K562 (cell line): ENCODE measurements at regions not wholly inside any gene's neighbourhood (a gene's known extent, or its start where the extent isn't known, plus 50 kb on each side); places are given as distances from the start of the nearest gene placed in this dataset.

Experiments used
- ATAC-seq: fragments of 200-7000 bp; cut with Tn5 transposase; 3 replicates; pipeline ENCODE4 v1.9.1; 2020; ENCODE audit warnings: moderate library complexity
- BruUV-seq: library from RNA; stranded (reverse); fragments of 400-500 nt; replicated peaks from 2 replicates; lab custom pipeline; 2021; lab: Mats Ljungman, UMichigan
- CTCF ChIA-PET: fragments of 300-600 bp; formaldehyde crosslinking; extraction: SDS; loops from one replicate; lab custom pipeline; 2021; ENCODE audit warnings: low intra/inter-chr PET ratio; lab: Yijun Ruan, JAX
- POLR2A ChIA-PET: fragments of 300-600, 350-650 bp; sonication (Branson Sonifier 250); formaldehyde crosslinking; extraction: SDS; loops from one replicate; lab custom pipeline; 2021; ENCODE audit warnings: antibody characterized with exemption, inconsistent platforms; lab: Yijun Ruan, JAX
- DNase-seq, 4 experiments: peaks; one replicate each; pipeline versions ENCODE4 v3.0.0 to v3.0.0-alpha.2; 2011 to 2018; ENCODE audit warnings: low spot score in 3 of 4, mixed read lengths in 3 of 4; ENCODE audit errors: extremely low read depth in 1 of 4
- FAIRE-seq: peaks from 2 replicates; lab custom pipeline; 2011; peaks lifted over from hg19 to GRCh38; lab: Jason Lieb, UNC
- H2AFZ ChIP-seq: 2 replicates; pipeline ENCODE4 v1.6.0; 2011; ENCODE audit warnings: low read depth, low read length, control low read depth, inconsistent platforms
- H3K27ac ChIP-seq: fragments of 200-600 bp; 3 replicates; pipeline ENCODE4 v1.8.0; 2011; ENCODE audit warnings: low read depth, mild to moderate bottlenecking, control low read depth, inconsistent platforms, low read length, moderate library complexity, mixed read lengths; ENCODE audit errors: extremely low read depth
- H3K27me3 ChIP-seq, 2 experiments: fragments of 300-600 bp in 1 of 2; 2 replicates in 1 of 2; 3 replicates in 1 of 2; pipeline versions ENCODE4 v1.6.0 to v1.8.0; 2011; ENCODE audit warnings: inconsistent platforms in 2 of 2, low read length in 2 of 2, mild to moderate bottlenecking in 1 of 2, mixed read lengths in 1 of 2, moderate library complexity in 1 of 2; ENCODE audit not compliant: control insufficient read depth in 2 of 2, insufficient read depth in 2 of 2
- H3K36me3 ChIP-seq: fragments of 300-600 bp; 3 replicates; pipeline ENCODE4 v1.8.0; 2011; ENCODE audit warnings: mild to moderate bottlenecking, low read length, inconsistent platforms; ENCODE audit not compliant: control insufficient read depth, insufficient read depth
- H3K4me1 ChIP-seq, 2 experiments: fragments of 200-600 bp in 1 of 2; replicated peaks in 1 of 2; 2 replicates in 1 of 2; 3 replicates in 1 of 2; pipeline versions ENCODE4 v1.5.1 to v1.8.0; 2011; ENCODE audit warnings: inconsistent platforms in 2 of 2, low read length in 2 of 2, mild to moderate bottlenecking in 1 of 2, mixed read lengths in 1 of 2, moderate library complexity in 1 of 2; ENCODE audit not compliant: control insufficient read depth in 2 of 2, insufficient read depth in 2 of 2
- H3K4me2 ChIP-seq: 2 replicates; pipeline ENCODE4 v1.6.1; 2011; ENCODE audit warnings: low read length, control low read depth, inconsistent platforms, mixed read lengths; ENCODE audit not compliant: insufficient read depth
- H3K4me3 ChIP-seq: fragments of 200-600 bp; sonication (generic), shearing (Covaris generic); 2 replicates; pipeline ENCODE4 v1.5.1; 2016; ENCODE audit warnings: control low read depth, inconsistent platforms
- H3K79me2 ChIP-seq: fragments of 200-600 bp; 3 replicates; pipeline ENCODE4 v1.8.0; 2011; ENCODE audit warnings: low read length, inconsistent platforms; ENCODE audit not compliant: control insufficient read depth, insufficient read depth
- H3K9ac ChIP-seq, 2 experiments: 2 replicates each; pipeline versions ENCODE4 v1.6.0 to v1.6.1; 2011; ENCODE audit warnings: low read depth in 2 of 2, low read length in 2 of 2, control low read depth in 1 of 2, inconsistent platforms in 1 of 2, mild to moderate bottlenecking in 1 of 2, mixed read lengths in 1 of 2; ENCODE audit not compliant: insufficient read depth in 1 of 2
- H3K9me1 ChIP-seq: one replicate; pipeline ENCODE4 v1.6.0; 2011; ENCODE audit warnings: inconsistent platforms, mild to moderate bottlenecking, low read length, moderate library complexity; ENCODE audit not compliant: control insufficient read depth, insufficient read depth
- H3K9me3 ChIP-seq: replicated peaks from 2 replicates; pipeline ENCODE4 v1.5.1; 2011; ENCODE audit warnings: low read depth, low read length, inconsistent platforms; ENCODE audit not compliant: control insufficient read depth, insufficient read depth
- H4K20me1 ChIP-seq: replicated peaks from 2 replicates; pipeline ENCODE4 v1.6.1; 2011; ENCODE audit warnings: low read length, inconsistent platforms, mixed read lengths; ENCODE audit not compliant: control insufficient read depth, insufficient read depth
- DMBX1 ChIP-seq: fragments of 250-450 bp; sonication (Bioruptor Pico); IDR thresholded peaks from 2 replicates; pipeline ENCODE4 v1.8.0; 2022; ENCODE audit warnings: inconsistent platforms, mild to moderate bottlenecking, moderate library complexity, borderline replicate concordance
- ETS2 ChIP-seq: IDR thresholded peaks from 2 replicates; pipeline ENCODE4 v1.6.1; 2016; ENCODE audit warnings: borderline replicate concordance, missing genetic modification characterization, mild to moderate bottlenecking, moderate library complexity, missing compliant biosample characterization; ENCODE audit not compliant: poor library complexity, severe bottlenecking
- FOSL1 ChIP-seq: fragments of 200-800 bp; sonication (Bioruptor generic); conservative IDR thresholded peaks from 2 replicates; pipeline ENCODE4 v1.6.1; 2016; ENCODE audit warnings: missing genetic modification characterization, missing compliant biosample characterization
- HEY1 ChIP-seq: fragments of 250-450 bp; sonication (Bioruptor Pico); IDR thresholded peaks from 2 replicates; pipeline ENCODE4 v1.5.0; 2020; ENCODE audit warnings: mild to moderate bottlenecking, moderate library complexity, borderline replicate concordance
- HNRNPH1 ChIP-seq: fragments of 200-400 bp; formaldehyde crosslinking; optimal IDR thresholded peaks from 2 replicates; pipeline ENCODE3; 2017; ENCODE audit warnings: low read depth, mild to moderate bottlenecking, low read length, moderate library complexity
- HNRNPUL1 ChIP-seq: fragments of 200-400 bp; formaldehyde crosslinking; IDR thresholded peaks from 2 replicates; pipeline ENCODE4 v1.6.1; 2017; ENCODE audit warnings: low read length
- IRF1 ChIP-seq: sonication (generic); formaldehyde crosslinking; IDR thresholded peaks from 2 replicates; pipeline ENCODE4 v1.8.0; 2022; ENCODE audit warnings: missing genetic modification reagents, mild to moderate bottlenecking, borderline replicate concordance
- IRF2 ChIP-seq: sonication (generic); formaldehyde crosslinking; IDR thresholded peaks from 2 replicates; pipeline ENCODE4 v1.8.1; 2022; ENCODE audit warnings: mild to moderate bottlenecking, missing genetic modification reagents
- KDM5B ChIP-seq: fragments of 200-600 bp; sonication (generic); IDR thresholded peaks from 2 replicates; pipeline ENCODE4 v1.6.1; 2012; ENCODE audit warnings: low read depth, mild to moderate bottlenecking, moderate library complexity, low read length, control low read depth, inconsistent platforms; ENCODE audit not compliant: insufficient replicate concordance
- MCM5 ChIP-seq: fragments of 450-650 bp; IDR thresholded peaks from 2 replicates; pipeline ENCODE4 v1.6.1; 2016; ENCODE audit warnings: low read depth
- SPI1 ChIP-seq: IDR thresholded peaks from 2 replicates; pipeline ENCODE4 v1.6.1; 2011; ENCODE audit warnings: low read depth, low read length, control low read depth, borderline replicate concordance
- TCF7L2 ChIP-seq: fragments of 150-350 bp; IDR thresholded peaks from 2 replicates; pipeline ENCODE4 v1.6.1; 2016; ENCODE audit warnings: low read depth, mild to moderate bottlenecking, low read length, moderate library complexity
- TEAD2 ChIP-seq: fragments of 450-650 bp; IDR thresholded peaks from 2 replicates; pipeline ENCODE4 v1.6.1; 2016; ENCODE audit warnings: missing genetic modification characterization, control low read depth, missing compliant biosample characterization
- ZBTB33 ChIP-seq: sonication (generic); formaldehyde crosslinking; IDR thresholded peaks from 2 replicates; pipeline ENCODE4 v1.8.1; 2023; ENCODE audit warnings: mild to moderate bottlenecking, missing genetic modification reagents
- ZBTB8A ChIP-seq: fragments of 450-650 bp; IDR thresholded peaks from 2 replicates; pipeline ENCODE4 v1.6.1; 2018; ENCODE audit warnings: mild to moderate bottlenecking, moderate library complexity; ENCODE audit not compliant: partially characterized antibody
- ZNF766 ChIP-seq: fragments of 200-800 bp; sonication (Bioruptor generic); conservative IDR thresholded peaks from 2 replicates; pipeline ENCODE4 v1.6.1; 2016; ENCODE audit warnings: missing genetic modification characterization, missing compliant biosample characterization
- WGBS: fragments of 100-300 bp; shearing (Covaris generic); methylation state at CpG from one replicate; pipeline ENCODE4 v1.1.6; 2016; ENCODE audit warnings: low coverage, mixed read lengths; ENCODE audit not compliant: insufficient coverage; ENCODE audit errors: missing lambda C conversion rate; 5-methylcytosine and 5-hydroxymethylcytosine counted together
- in situ Hi-C: fragments of 300-500 bp; cut with MboI; formaldehyde crosslinking; loops from 4 replicates; pipeline ENCODE4 v1.15.0; 2018; ENCODE audit warnings: inconsistent platforms, mixed read lengths
- intact Hi-C: fragments of 100-400 bp; cut with micrococcal nuclease; formaldehyde crosslinking; loops from 2 replicates; pipeline ENCODE4 v1.14.2; 2022

- peak; percentile 63 for TF ChIP-seq FOSL1 (tag)
- TF ChIP-seq KDM5B, result no peak
- TF ChIP-seq ZNF766 (CRISPR knock-in tag), result no peak
- no peak for TF ChIP-seq DMBX1 (CRISPR knock-in tag)
- TF ChIP-seq MCM5, result no peak
- no peak for TF ChIP-seq ZBTB33 (CRISPR knock-in tag)
- TF ChIP-seq ETS2 (tag), result no peak
- TF ChIP-seq HNRNPUL1, result no peak
- TF ChIP-seq TCF7L2, result no peak
- peak; percentile 37; the same call in 1 of the 2 replicates for TF ChIP-seq SPI1
- TF ChIP-seq IRF1 (CRISPR knock-in tag), result no peak
- no peak for TF ChIP-seq IRF2 (CRISPR knock-in tag)
- no peak for TF ChIP-seq HEY1
- TF ChIP-seq HNRNPH1, result no peak
- TF ChIP-seq TEAD2 (tag), result no peak
- TF ChIP-seq ZBTB8A, result no peak
- Histone ChIP-seq H3K27ac (no peak overlapping the region), H3K9me3 (no peaks in the 10 kb centered on the region), H4K20me1 (no peaks in the 10 kb centered on the region), H3K79me2 (no peaks in the 10 kb centered on the region), H3K4me2 (no peak overlapping the region), H2AFZ (no peak overlapping the region), H3K9ac (no peak overlapping the region), H3K9me1 (no peaks in the 10 kb centered on the region), H3K4me3 (no peak overlapping the region), H3K27me3 (no peaks in the 10 kb centered on the region), H3K36me3 (no peaks in the 10 kb centered on the region), H3K4me1 (no peaks in the 10 kb centered on the region)
- in situ Hi-C loops, result no loop called here
- CTCF ChIA-PET, result no interaction called here
- POLR2A ChIA-PET, result interaction anchor here (0.6 to 0.7 kb wide), 2 partner anchors 543 to 1146 kb away, joined by 3 read pairs; no protein-coding TSS in a partner anchor
- FAIRE-seq (no peak), DNase-seq (no peak), ATAC-seq (no peak)
- WGBS, result 6% methylated on average over 5 of the region's 5 CpGs
- BruUV-seq, result no TSS peak
- intact Hi-C loops, result no loop called here
These were observed 134.3 kb upstream of the AP1S2 start for GRCh38 chrX:15988661-15989603.
